ENCODE measurements at regions not wholly inside any gene's neighbourhood (a gene's known extent, or its start where the extent isn't known, plus 50 kb on each side); places are given as distances from the start of the nearest gene placed in this dataset.

DNA sequence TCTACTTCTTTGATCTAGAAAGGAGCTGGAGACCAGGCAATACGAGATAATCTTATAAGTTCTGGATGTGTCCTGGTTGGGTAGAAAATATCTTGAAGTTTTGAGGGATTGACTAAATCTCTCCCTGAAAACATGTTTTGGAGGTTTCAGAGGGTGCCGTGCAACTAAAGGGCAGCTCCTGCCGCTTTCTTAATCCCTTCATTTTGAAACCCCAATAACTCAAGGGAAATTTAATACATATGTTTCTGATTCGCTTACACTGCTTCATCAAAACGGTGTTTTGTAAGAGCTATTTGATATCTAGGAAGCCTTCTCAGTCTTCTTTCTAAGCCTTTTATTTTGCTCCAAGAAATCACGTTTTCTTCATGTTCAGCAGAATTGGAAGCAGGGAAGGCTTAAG lies 129.0 kb downstream of the ASCL1 start:
- Histone ChIP-seq H3K9ac (ENCODE audit: low read length) (no peak overlapping the region), H3K9me3 (ENCODE audit: control extremely low read depth in 1 of 3, control insufficient read depth in 2 of 3, insufficient read depth in 1 of 3, low read length in 2 of 3) (no peaks in the 10 kb centered on the region), H3K4me1 (ENCODE audit: control insufficient read depth in 2 of 2, insufficient read depth in 2 of 2, low read length in 2 of 2) (no peaks in the 10 kb centered on the region), H3K27ac (ENCODE audit: low read length in 2 of 2) (no peak overlapping the region), H3K27me3 (replicated peaks in 1 of 4; ENCODE audit: control extremely low read depth in 1 of 4, control insufficient read depth in 3 of 4, insufficient read depth in 4 of 4, low read length in 3 of 4) (no peaks in the 10 kb centered on the region), H3K4me3 (ENCODE audit: control extremely low read depth in 1 of 5, extremely low read depth in 1 of 5, insufficient read depth in 1 of 5, low read depth in 2 of 5, low read length in 4 of 5) (no peak overlapping the region), H2AFZ (ENCODE audit: insufficient read depth, low read depth, low read length, poor library complexity, severe bottlenecking) (no peak overlapping the region), H3K4me2 (replicated peaks; ENCODE audit: low read depth, low read length, poor library complexity, severe bottlenecking) (no peak overlapping the region), H3K79me2 (ENCODE audit: control insufficient read depth, insufficient read depth, low read length) (no peaks in the 10 kb centered on the region), H4K20me1 (ENCODE audit: control insufficient read depth, insufficient read depth, low read length, poor library complexity, severe bottlenecking) (no peaks in the 10 kb centered on the region), H3K36me3 (replicated peaks in 1 of 2; ENCODE audit: control extremely low read depth in 1 of 2, control insufficient read depth in 1 of 2, extremely low read depth in 1 of 2, insufficient read depth in 2 of 2, low read length in 1 of 2) (no peaks in the 10 kb centered on the region)
- Mint-ChIP-seq H3K4me3 (no peak overlapping the region), H3K9me3 (ENCODE audit: insufficient read depth) (peaks cover 2% of the 10 kb centered on the region), H3K4me1 (no peaks in the 10 kb centered on the region), H3K27me3 (peaks cover 5% of the 10 kb centered on the region), H3K27ac (no peak overlapping the region)
- ATAC-seq (ENCODE audit: low read depth) (no peak), DNase-seq (no peak)
- TF ChIP-seq, protein P1, sequence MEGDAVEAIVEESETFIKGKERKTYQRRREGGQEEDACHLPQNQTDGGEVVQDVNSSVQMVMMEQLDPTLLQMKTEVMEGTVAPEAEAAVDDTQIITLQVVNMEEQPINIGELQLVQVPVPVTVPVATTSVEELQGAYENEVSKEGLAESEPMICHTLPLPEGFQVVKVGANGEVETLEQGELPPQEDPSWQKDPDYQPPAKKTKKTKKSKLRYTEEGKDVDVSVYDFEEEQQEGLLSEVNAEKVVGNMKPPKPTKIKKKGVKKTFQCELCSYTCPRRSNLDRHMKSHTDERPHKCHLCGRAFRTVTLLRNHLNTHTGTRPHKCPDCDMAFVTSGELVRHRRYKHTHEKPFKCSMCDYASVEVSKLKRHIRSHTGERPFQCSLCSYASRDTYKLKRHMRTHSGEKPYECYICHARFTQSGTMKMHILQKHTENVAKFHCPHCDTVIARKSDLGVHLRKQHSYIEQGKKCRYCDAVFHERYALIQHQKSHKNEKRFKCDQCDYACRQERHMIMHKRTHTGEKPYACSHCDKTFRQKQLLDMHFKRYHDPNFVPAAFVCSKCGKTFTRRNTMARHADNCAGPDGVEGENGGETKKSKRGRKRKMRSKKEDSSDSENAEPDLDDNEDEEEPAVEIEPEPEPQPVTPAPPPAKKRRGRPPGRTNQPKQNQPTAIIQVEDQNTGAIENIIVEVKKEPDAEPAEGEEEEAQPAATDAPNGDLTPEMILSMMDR (IDR thresholded peaks at IDR 0.05) = no peak
- TF ChIP-seq EZH2 (IDR thresholded peaks at IDR 0.05; ENCODE audit: borderline replicate concordance, insufficient read depth, low read depth, low read length, poor library complexity, severe bottlenecking) = no peak
- intact Hi-C loops (cut with micrococcal nuclease) = no loop called here
- CTCF ChIA-PET = no interaction called here
- WGBS (ENCODE audit: insufficient coverage) = no CpG with 5 or more reads among the region's 6 CpGs
- POLR2A ChIA-PET = no interaction called here

DNA sequence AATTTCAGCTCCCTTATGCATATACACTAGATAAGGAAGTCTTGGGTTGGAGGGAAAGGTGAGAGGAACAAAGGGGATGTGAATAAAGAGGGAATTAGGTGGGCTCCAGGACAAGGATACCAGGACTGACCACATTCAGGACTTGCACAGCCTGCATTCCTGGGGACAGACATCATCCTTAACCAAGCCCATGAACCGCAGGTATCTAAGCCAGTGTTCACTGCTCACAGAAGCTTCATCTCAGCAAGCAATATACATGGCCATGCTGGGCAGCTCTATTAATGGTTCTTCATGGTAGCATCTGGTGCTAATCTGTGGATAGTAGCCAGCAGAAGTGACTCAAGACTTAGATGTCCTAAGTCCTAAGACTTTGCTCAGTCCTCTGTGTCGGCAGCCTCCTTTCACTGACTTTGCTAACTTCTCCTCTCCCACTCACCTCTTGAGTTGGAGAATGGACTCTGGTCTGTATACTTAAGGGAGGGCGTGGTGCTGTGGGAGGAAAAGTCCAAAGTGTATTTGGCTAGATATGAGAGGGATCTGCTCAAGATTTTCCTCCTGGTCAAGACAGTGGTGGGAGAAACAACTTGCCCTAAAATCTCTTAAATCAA lies 136.1 kb downstream of the ASCL1 start:
- Histone ChIP-seq H3K27me3 (replicated peaks in 1 of 4; ENCODE audit: control extremely low read depth in 1 of 4, control insufficient read depth in 3 of 4, insufficient read depth in 4 of 4, low read length in 3 of 4) (no peaks in the 10 kb centered on the region), H3K36me3 (replicated peaks in 1 of 2; ENCODE audit: control extremely low read depth in 1 of 2, control insufficient read depth in 1 of 2, extremely low read depth in 1 of 2, insufficient read depth in 2 of 2, low read length in 1 of 2) (no peaks in the 10 kb centered on the region), H3K9ac (ENCODE audit: low read length) (no peak overlapping the region), H3K4me3 (ENCODE audit: control extremely low read depth in 1 of 5, extremely low read depth in 1 of 5, insufficient read depth in 1 of 5, low read depth in 2 of 5, low read length in 4 of 5) (no peak overlapping the region), H3K9me3 (ENCODE audit: control extremely low read depth in 1 of 3, control insufficient read depth in 2 of 3, insufficient read depth in 1 of 3, low read length in 2 of 3) (no peaks in the 10 kb centered on the region), H2AFZ (ENCODE audit: insufficient read depth, low read depth, low read length, poor library complexity, severe bottlenecking) (no peak overlapping the region), H4K20me1 (ENCODE audit: control insufficient read depth, insufficient read depth, low read length, poor library complexity, severe bottlenecking) (no peaks in the 10 kb centered on the region), H3K79me2 (ENCODE audit: control insufficient read depth, insufficient read depth, low read length) (no peaks in the 10 kb centered on the region), H3K4me2 (replicated peaks; ENCODE audit: low read depth, low read length, poor library complexity, severe bottlenecking) (no peak overlapping the region), H3K4me1 (ENCODE audit: control insufficient read depth in 2 of 2, insufficient read depth in 2 of 2, low read length in 2 of 2) (no peaks in the 10 kb centered on the region), H3K27ac (ENCODE audit: low read length in 2 of 2) (no peak overlapping the region)
- Mint-ChIP-seq H3K4me1 (no peaks in the 10 kb centered on the region), H3K9me3 (ENCODE audit: insufficient read depth) (no peaks in the 10 kb centered on the region), H3K27me3 (peaks cover 11% of the 10 kb centered on the region), H3K27ac (no peak overlapping the region), H3K4me3 (no peak overlapping the region)
- ChIA-PET POLR2A (no interaction called here), CTCF (interaction anchor here (1.1 kb wide), 1 partner anchor 409 kb away, joined by 3 read pairs; no protein-coding TSS in a partner anchor)
- TF ChIP-seq, protein P1 (IDR thresholded peaks at IDR 0.05) = no peak
- no peak for TF ChIP-seq EZH2 (IDR thresholded peaks at IDR 0.05; ENCODE audit: borderline replicate concordance, insufficient read depth, low read depth, low read length, poor library complexity, severe bottlenecking)
- WGBS (ENCODE audit: insufficient coverage) = 100% methylated on average over 1 of the region's 3 CpGs
- intact Hi-C loops (cut with micrococcal nuclease) = no loop called here
- DNase-seq (no peak), ATAC-seq (ENCODE audit: low read depth) (no peak)
